HTR-8/SVneo (cell line): ENCODE measurements at regions not wholly inside any gene's neighbourhood (a gene's known extent, or its start where the extent isn't known, plus 50 kb on each side); places are given as distances from the start of the nearest gene placed in this dataset.
"Not testable (repeated sequence)": the region's sequence is repeated elsewhere in the genome, so short reads cannot be mapped to it uniquely, and the experiment has no call there.

Experiments
- DNase-seq: peaks from one replicate; pipeline ENCODE4 v3.0.0; 2011; ENCODE audit warnings: low spot score, mixed read lengths; ENCODE audit not compliant: insufficient read length
- FAIRE-seq: peaks from 2 replicates; lab custom pipeline; 2011; peaks lifted over from hg19 to GRCh38; lab: Jason Lieb, UNC

DNA sequence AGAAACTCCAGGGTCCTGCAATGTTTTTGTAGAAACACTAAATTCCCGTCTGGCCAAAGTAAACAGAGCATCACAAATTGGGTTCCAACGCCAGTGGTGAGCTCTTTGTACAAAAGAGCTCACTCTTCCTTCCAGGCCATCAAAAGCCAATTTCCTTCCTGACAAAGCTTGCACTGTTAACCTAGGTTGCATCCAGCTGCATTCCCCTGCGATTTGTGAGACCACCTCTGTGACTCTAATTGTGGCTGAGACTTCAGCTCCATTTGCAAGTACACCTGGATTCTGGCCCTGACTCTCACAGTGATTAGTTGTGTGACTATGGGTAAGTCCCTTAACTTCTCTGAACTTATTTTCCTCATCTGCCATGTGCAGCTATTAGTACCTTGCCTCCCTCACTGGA lies 212.5 kb upstream of the CXorf66 start:
- FAIRE-seq (no peak), DNase-seq (no peak)

DNA sequence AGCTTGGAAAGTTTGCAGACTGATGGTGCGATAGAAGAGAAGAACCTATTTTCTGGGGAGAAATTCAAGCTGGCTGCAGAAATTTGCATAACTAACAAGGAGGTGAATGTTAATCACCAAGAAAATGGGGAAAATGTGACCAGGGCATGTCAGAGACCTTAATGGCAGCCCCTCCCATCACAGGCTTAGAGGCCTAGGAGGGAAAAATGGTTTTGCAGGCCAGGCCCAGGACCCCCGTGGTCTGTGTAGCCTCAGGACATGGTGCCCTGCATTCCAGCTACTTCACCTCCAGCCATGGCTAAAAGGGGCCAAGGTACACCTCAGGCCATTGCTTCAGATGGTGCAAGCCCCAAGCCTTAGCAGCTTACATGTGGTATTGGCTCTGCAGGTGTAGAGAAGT lies 207.1 kb upstream of the CXorf66 start:
- no peak for FAIRE-seq
- DNase-seq: no peak

DNA sequence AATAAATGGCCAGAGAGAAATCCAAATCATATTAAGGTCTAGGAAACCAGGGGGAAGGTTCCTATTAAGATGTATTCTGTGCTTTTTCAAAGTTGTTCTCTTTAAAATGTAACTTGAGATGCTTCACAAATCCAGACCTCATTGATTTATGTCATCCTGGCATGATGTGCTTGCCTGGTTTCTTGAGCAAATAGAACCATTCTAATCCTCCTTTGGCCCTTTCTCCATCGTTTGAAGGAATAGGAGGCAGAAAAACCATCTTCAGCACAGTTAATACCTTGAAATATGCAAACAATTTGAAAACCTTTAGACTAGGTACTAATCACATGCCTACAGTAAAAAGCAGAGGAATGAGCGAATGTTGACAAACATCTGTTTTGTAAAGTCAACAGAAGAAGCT lies 202.2 kb upstream of the CXorf66 start:
- DNase-seq: no peak
- no peak for FAIRE-seq

DNA sequence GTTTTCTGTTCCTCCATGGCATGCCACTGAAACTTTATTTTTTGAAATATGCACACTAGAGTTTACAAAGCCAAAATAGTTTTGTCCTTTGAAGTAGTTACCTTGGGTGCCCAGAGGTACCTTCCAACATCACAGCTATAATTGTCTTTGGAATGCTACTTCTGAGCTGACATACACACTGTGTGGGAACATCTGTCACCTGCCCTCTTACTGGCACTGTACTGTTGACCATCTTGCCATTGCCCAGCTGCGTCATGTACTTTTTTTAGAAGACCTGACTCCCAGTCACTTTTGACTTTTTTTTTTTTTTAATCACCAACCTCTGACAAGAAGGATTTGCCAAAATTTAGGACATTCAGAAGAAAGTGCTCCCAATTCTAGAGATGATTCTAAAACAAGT lies 200.5 kb upstream of the CXorf66 start:
- no peak for FAIRE-seq
- DNase-seq: no peak

GRCh38 chrX:140164391-140164790 lies 199.1 kb upstream of the CXorf66 start:
- FAIRE-seq (no peak), DNase-seq (no peak)

DNA sequence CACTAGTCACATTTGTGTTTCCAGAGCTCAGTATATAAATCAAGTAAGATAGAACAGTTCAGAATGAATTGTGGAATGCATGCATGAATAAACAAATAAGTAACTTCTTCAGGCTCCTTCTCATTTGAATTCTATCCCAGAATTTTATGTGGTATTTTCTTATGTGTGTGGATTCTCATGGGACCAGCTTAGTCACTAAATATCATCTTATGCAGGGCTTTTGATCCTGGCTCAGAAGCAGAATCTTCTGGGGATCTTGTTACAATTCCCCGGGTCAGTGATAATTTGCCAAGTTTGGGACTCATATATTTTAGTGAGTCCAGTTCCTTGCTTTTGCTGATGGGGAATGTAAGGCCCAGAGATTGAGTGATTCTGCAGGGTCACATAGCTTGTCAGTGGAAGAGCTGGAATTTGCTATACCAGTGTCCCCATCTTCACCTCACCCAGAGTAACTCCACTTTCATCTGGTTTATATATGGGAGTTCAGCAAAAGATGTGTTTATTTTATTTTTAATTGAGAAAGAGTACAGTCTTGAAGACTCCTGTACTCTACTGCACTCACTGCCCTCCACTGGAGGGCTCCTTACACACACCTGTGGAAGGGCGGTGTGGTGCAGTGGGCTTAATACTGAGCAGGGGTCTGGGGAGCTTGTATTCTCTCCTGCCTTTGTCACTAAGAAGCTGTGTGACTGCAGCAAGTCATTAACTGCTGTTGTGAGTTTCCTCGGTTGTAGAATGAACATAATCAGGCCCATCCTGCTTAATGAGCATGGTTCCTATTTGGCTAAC lies 198.2 kb upstream of the CXorf66 start:
- no peak for FAIRE-seq
- DNase-seq: no peak

DNA sequence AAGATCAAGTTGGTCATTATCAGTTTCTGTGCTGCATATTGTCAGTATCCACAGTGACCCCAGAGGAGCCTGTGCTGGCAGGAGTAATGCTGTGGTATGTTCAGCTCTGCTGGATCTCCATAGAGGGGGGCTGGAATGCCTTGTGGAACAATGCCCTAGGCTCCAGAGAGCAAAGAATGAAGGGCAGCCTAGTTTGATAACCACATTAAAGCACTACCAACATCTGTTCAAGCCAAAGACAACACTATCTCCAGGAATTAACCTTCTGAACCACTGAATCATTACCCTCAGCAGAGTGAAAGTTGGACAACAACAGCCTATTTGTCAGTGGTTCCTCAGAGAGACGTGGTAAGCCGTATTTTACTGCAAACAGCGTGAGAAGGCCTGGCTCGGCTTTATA lies 192.3 kb upstream of the CXorf66 start:
- FAIRE-seq (no peak), DNase-seq (peak; percentile 0)

GRCh38 chrX:140157143-140157542 lies 191.8 kb upstream of the CXorf66 start:
- DNase-seq: no peak
- no peak for FAIRE-seq

DNA sequence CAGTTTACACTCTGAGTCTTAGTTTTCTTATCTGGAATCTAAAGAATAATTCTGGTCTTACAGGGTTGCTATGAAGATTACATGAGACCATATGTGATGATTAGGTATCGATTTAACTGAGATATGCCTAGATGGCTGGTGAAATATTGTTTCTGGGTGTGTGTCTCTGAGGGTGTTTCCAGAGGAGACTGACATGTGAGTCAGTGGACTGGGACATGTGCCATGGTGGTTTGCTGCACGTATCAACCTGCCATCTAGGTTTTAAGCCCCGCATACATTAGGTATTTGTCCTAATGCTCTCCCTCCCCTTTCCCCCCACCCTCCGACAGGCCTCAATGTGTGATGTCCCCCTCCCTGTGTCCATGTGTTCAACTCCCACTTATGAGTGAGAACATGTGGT lies 186.0 kb upstream of the CXorf66 start:
- FAIRE-seq: no peak
- DNase-seq: no peak

DNA sequence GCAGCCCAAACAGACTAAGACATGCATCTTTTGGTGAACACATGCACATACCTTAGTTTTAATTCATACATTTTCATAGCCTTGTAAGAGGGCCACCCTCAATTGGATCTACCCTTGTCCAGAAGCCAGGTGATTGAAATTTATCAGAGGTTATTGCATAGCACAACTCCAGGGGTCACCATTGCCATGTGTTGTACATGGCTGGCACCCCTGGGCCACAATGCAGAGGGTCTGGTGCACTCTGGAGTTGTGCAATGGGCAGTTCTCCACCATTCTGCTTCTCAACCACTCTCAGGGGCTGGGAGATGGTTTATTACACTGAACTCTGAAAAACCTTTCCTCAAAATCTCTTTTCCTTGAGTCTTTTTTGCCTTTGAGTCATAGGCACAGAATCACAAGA lies 184.4 kb upstream of the CXorf66 start:
- FAIRE-seq: no peak

DNA sequence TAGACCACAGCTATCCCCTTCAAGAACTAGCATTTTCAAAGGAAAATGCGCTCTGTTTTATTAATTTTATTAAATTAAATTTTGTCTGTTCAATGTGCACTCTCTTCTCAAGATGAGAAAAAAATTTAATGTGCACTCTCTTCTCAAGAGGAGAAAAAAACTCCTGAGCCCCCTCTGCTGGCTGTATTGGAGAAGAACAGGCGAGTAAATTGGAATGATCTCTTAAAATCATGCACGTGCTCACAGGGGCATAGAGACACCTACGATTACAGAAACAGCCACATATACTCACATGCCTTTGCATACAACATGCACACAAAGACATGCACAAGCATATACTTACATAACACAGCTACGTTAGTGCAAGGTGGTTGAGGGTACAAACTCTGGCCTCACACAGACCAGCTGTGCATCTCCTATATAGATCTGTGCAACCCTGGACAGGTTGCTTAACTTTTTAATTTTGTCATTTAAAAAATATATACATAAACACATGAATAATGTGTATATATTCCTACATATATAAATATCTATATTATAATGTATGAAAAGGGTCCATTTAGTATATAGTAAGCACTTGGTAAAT lies 176.2 kb upstream of the CXorf66 start:
- no peak for DNase-seq
- FAIRE-seq: no peak

More for the DNA sequence above, 184.4 kb upstream of the CXorf66 start:
- DNase-seq: no peak

DNA sequence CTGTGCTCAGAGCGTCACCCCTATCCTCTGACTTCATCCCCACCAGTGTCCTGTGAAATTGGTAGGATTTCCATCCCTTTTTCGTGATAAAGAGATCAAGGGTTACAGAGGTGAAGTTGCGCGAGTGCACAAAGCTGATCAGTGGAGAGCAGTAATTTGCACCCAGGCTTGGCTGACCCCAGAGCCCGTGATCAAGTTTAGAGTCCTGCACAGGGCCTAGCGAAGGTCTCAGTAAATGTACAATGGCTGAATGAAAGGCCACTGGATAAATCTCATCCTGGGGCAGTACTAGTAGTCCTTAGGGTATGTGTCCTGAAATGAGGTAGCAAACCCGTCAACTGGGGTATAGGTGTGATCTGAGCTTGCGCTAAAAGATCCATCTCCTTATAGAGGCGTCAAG lies 173.2 kb upstream of the CXorf66 start:
- FAIRE-seq, DNase-seq: not testable (repeated sequence)

- FAIRE-seq: not testable (repeated sequence)
Measured at GRCh38 chrX:140138065-140138464, 172.7 kb upstream of the CXorf66 start.

GRCh38 chrX:140132937-140133336 lies 167.6 kb upstream of the CXorf66 start:
- FAIRE-seq (no peak), DNase-seq (no peak)

More at GRCh38 chrX:140138065-140138464, 172.7 kb upstream of the CXorf66 start:
- DNase-seq: not testable (repeated sequence)

DNA sequence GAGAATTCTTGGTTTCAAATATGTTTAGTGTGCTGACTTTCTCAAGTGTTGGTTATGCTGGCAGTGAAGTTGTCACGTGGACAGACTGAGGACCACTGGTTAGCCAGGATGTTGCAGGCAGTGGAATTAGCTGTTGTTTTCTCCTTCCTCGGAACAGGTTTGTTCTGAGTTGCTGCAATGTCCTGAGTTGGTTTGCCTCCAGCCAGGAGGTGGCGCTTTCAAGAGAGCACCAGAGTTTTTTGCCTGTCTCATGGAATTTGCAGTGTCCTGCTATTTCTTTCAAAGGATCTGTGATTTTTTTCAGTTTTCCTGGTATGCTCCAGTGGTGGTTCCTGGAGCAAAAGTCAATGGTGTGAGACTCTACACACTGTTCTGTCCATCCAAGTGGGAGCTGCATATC lies 158.1 kb upstream of the CXorf66 start:
- no peak for FAIRE-seq
- no peak for DNase-seq

GRCh38 chrX:140114059-140114458 lies 148.7 kb upstream of the CXorf66 start:
- not testable (repeated sequence) for DNase-seq, FAIRE-seq

GRCh38 chrX:140110081-140110650 lies 144.8 kb upstream of the CXorf66 start:
- DNase-seq (no peak), FAIRE-seq (no peak)

GRCh38 chrX:140104760-140105159 lies 139.4 kb upstream of the CXorf66 start:
- FAIRE-seq (no peak), DNase-seq (no peak)

DNA sequence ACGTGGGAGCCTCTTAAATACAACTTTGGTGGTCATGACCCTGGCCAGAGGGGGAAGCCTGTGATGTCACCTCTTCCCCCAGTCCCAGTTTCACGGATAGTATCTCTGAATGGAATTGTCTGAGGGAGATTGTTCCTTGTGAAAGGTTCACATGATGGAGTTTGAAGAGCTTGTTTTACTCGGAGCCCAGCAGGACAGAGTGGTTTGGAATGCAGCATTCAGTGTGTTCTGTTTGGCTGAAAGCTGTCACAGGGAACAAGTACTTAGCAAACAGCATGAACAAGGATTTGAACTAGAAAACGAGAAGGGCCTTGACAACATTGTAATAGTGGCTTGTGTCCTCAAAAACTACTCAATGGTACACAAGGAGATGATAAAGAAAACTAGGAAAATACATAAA lies 133.9 kb upstream of the CXorf66 start:
- FAIRE-seq (no peak), DNase-seq (no peak)

DNA sequence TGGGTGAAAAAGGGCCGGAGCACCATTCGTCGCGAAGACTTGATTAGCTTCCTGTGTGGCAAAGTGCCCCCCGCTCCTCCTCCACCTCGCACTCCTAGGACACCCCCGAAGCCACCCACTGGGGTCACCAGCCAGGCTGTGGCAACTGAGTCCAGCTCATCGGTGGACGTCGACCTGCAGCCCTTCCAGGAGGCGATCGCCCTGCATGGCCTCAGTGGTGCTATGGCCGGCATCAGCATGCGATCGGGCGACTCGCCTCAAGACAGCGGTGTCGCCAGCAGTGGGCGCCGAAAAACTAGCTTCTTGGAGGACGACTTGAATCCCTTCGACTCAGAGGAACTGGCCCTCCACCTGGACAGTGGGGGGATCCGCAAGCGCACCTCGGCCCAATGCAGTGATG lies 126.8 kb upstream of the CXorf66 start:
- no peak for FAIRE-seq
- DNase-seq: no peak

GRCh38 chrX:140091125-140091886 lies 126.0 kb upstream of the CXorf66 start:
- FAIRE-seq: no peak
- DNase-seq: no peak
